Thyroid gland (tissue), 4 donors: ENCODE measurements at regions not wholly inside any gene's neighbourhood (a gene's known extent, or its start where the extent isn't known, plus 50 kb on each side); places are given as distances from the start of the nearest gene placed in this dataset.

Source experiments
- DNase-seq, 2 donors: peaks; one replicate each; pipeline ENCODE4 v3.0.0-alpha.2; 2019
- H3K27ac ChIP-seq, 3 donors: fragments of 200-600 bp; sonication (generic); 1 replicate in 2 of 3; 2 replicates in 1 of 3; pipeline ENCODE4 v1.5.1; 2016 to 2019; ENCODE audit warnings: mild to moderate bottlenecking in 1 of 3, moderate library complexity in 1 of 3
- H3K27me3 ChIP-seq: fragments of 200-600 bp; sonication (generic); one replicate; pipeline ENCODE4 v1.5.1; 2019
- H3K36me3 ChIP-seq, 2 donors: fragments of 200-600 bp; sonication (generic); one replicate each; pipeline ENCODE4 v1.5.1; 2016 to 2019
- H3K4me1 ChIP-seq, 2 donors: fragments of 200-600 bp; sonication (generic); one replicate each; pipeline ENCODE4 v1.5.1; 2017 to 2019
- H3K4me3 ChIP-seq, 3 donors: fragments of 200-600 bp; sonication (generic); replicated peaks in 1 of 3; 1 replicate in 2 of 3; 2 replicates in 1 of 3; pipeline ENCODE4 v1.5.1; 2016; ENCODE audit warnings: mild to moderate bottlenecking in 1 of 3
- H3K9me3 ChIP-seq: fragments of 200-600 bp; sonication (generic); one replicate; pipeline ENCODE4 v1.5.1; 2017
- CTCF ChIP-seq, 6 experiments: fragments of 200-600 bp in 3 of 6; fragments of 450-650 bp in 3 of 6; sonication (generic) in 3 of 6; IDR thresholded peaks; one replicate each; pipeline ENCODE4 v1.5.1; 2016 to 2019; ENCODE audit warnings: antibody characterized with exemption in 6 of 6, mild to moderate bottlenecking in 2 of 6, inconsistent platforms in 1 of 6, moderate library complexity in 1 of 6
- POLR2A ChIP-seq, 2 donors: fragments of 450-650 bp; IDR thresholded peaks; one replicate each; pipeline ENCODE4 v1.6.1; 2017; ENCODE audit warnings: antibody characterized with exemption in 2 of 2, mild to moderate bottlenecking in 2 of 2, moderate library complexity in 1 of 2
- WGBS, 2 donors: methylation state at CpG; one replicate each; pipeline ENCODE4 v1.1.5; 2017; 5-methylcytosine and 5-hydroxymethylcytosine counted together
- intact Hi-C: fragments of 100-400 bp; cut with DNase I; formaldehyde crosslinking; loops from one replicate; pipeline ENCODE4 v1.15.1; 2023

DNA sequence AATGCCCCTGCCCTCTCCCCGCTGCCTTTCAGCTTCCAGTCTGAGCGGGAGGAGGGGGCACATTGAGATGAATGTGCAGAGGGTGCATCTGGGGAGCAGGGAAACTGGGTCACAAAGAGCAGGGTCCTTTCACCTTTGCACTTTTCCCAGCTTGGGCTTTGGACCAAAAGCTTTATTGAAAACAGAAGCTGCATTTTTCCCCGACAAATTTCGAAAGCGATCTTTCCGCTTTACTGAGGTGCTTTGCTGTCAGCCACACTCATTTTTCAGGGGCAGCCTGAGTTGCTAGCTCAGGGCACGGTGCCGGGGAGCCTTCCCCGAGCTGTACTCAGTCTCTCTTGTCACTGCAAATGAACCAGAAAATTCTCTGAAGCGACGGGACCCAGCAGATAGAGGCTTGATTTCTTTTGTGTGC is 283.7 kb upstream of the SOX4 start:
- Histone ChIP-seq H3K27ac (no peak overlapping the region), H3K4me3 (no peak overlapping the region), H3K36me3 (no peaks in the 10 kb centered on the region), H3K4me1 (no peaks in the 10 kb centered on the region), H3K27me3 (no peaks in the 10 kb centered on the region), H3K9me3 (no peaks in the 10 kb centered on the region)
- TF ChIP-seq POLR2A (IDR thresholded peaks at IDR 0.05) (no peak), CTCF (IDR thresholded peaks at IDR 0.05) (no peak)
- DNase-seq = no peak
- 64 to 73% methylated on average over 11 of the region's 11 CpGs for WGBS, 2 donors
- intact Hi-C loops = no loop called here

GRCh38 chr6:21310568-21311140 is 282.9 kb upstream of the SOX4 start:
- intact Hi-C loops = no loop called here
- Histone ChIP-seq H3K27me3 (no peaks in the 10 kb centered on the region), H3K27ac (no peak overlapping the region), H3K9me3 (no peaks in the 10 kb centered on the region), H3K4me1 (no peaks in the 10 kb centered on the region), H3K36me3 (no peaks in the 10 kb centered on the region), H3K4me3 (no peak overlapping the region)
- WGBS, 2 donors = 89 to 91% methylated on average over 13 of the region's 13 CpGs
- TF ChIP-seq POLR2A (IDR thresholded peaks at IDR 0.05) = no peak
- TF ChIP-seq CTCF (IDR thresholded peaks at IDR 0.05) = no peak
- DNase-seq = no peak

- DNase-seq = no peak
- WGBS, 2 donors = 95 to 97% methylated on average over 4 of the region's 4 CpGs
- Histone ChIP-seq H3K4me3 (no peak overlapping the region), H3K27ac (no peak overlapping the region), H3K4me1 (no peaks in the 10 kb centered on the region), H3K27me3 (no peaks in the 10 kb centered on the region), H3K9me3 (no peaks in the 10 kb centered on the region), H3K36me3 (no peaks in the 10 kb centered on the region)
- TF ChIP-seq POLR2A (IDR thresholded peaks at IDR 0.05) (no peak), CTCF (IDR thresholded peaks at IDR 0.05) (no peak)
- intact Hi-C loops = no loop called here
Observed at GRCh38 chr6:21312118-21312517, 281.4 kb upstream of the SOX4 start.

GRCh38 chr6:21317642-21318041 is 275.9 kb upstream of the SOX4 start:
- 70 to 76% methylated on average over 12 of the region's 12 CpGs for whole genome bisulfite sequencing, 2 donors

DNA sequence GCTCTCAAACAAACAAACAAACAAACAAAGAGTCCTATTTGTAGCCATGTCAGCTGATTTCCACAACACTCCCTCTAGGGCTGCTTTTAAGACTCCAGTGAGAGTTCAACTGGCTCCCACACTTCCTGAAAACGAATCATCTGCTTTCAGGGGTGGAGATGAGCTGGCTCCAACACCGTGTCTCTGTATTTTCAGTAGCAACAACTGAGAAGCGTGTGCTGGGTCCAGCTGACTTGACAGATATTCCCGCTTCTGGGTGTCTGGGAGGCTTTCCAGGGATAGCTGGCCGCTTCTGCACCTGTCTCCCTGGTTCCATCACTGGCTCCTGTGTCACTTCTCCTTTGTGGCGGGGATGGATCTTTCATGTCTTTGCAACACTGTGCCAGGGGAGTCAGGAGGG is 272.5 kb upstream of the SOX4 start:
- Histone ChIP-seq H3K4me3 (no peak overlapping the region), H3K27me3 (no peaks in the 10 kb centered on the region), H3K9me3 (no peaks in the 10 kb centered on the region), H3K27ac (no peak overlapping the region), H3K36me3 (no peaks in the 10 kb centered on the region), H3K4me1 (no peaks in the 10 kb centered on the region)
- intact Hi-C loops = no loop called here
- 80% methylated on average over 6 of the region's 6 CpGs for WGBS, 2 donors
- DNase-seq = no peak
- TF ChIP-seq POLR2A (IDR thresholded peaks at IDR 0.05) (no peak), CTCF (IDR thresholded peaks at IDR 0.05) (no peak)

More at GRCh38 chr6:21317642-21318041, 275.9 kb upstream of the SOX4 start:
- DNase-seq = no peak
- H3K27me3 ChIP-seq = no peaks in the 10 kb centered on the region
- intact Hi-C loops = no loop called here
- H3K9me3 ChIP-seq = no peaks in the 10 kb centered on the region
- no peak overlapping the region for H3K4me3 ChIP-seq
- H3K4me1 ChIP-seq = no peaks in the 10 kb centered on the region
- H3K36me3 ChIP-seq = no peaks in the 10 kb centered on the region
- no peak overlapping the region for H3K27ac ChIP-seq
- TF ChIP-seq CTCF (IDR thresholded peaks at IDR 0.05) (no peak), POLR2A (IDR thresholded peaks at IDR 0.05) (no peak)
